Effector memory CD8-positive, alpha-beta T cell (primary cell): ENCODE measurements at regions not wholly inside any gene's neighbourhood (a gene's known extent, or its start where the extent isn't known, plus 50 kb on each side); places are given as distances from the start of the nearest gene placed in this dataset.
"Not testable (repeated sequence)": the region's sequence is repeated elsewhere in the genome, so short reads cannot be mapped to it uniquely, and the experiment has no call there.

Experiments used
- ATAC-seq: fragments of 150-1000 bp; cut with Tn5 transposase; replicated peaks from 2 replicates; pipeline ENCODE4 v1.10.0; 2021; ENCODE audit warnings: mild to moderate bottlenecking, moderate library complexity
- DNase-seq, 3 experiments: peaks; one replicate each; pipeline ENCODE4 v3.0.0; 2021
- H3K27ac Mint-ChIP-seq, 2 donors: one replicate each; pipeline ENCODE4 v1.8.0; 2022; ENCODE audit warnings: mild to moderate bottlenecking in 2 of 2, mixed read lengths in 2 of 2, moderate library complexity in 2 of 2
- H3K27me3 Mint-ChIP-seq, 2 donors: one replicate each; pipeline ENCODE4 v1.8.0; 2022; ENCODE audit warnings: mixed read lengths in 2 of 2
- H3K36me3 Mint-ChIP-seq: one replicate; pipeline ENCODE4 v1.8.0; 2022; ENCODE audit warnings: mild to moderate bottlenecking, moderate library complexity, mixed read lengths; ENCODE audit not compliant: insufficient read depth
- H3K4me1 Mint-ChIP-seq, 2 donors: one replicate each; pipeline ENCODE4 v1.8.0; 2022; ENCODE audit warnings: low read depth in 2 of 2, mixed read lengths in 2 of 2
- H3K4me3 Mint-ChIP-seq, 2 donors: one replicate each; pipeline ENCODE4 v1.8.0; 2022; ENCODE audit warnings: mild to moderate bottlenecking in 2 of 2, mixed read lengths in 2 of 2, moderate library complexity in 2 of 2
- H3K9me3 Mint-ChIP-seq, 2 donors: one replicate each; pipeline ENCODE4 v1.8.0; 2022; ENCODE audit warnings: mixed read lengths in 2 of 2

- H3K4me1 Mint-ChIP-seq, result no peaks in the 10 kb centered on the region
- no peaks in the 10 kb centered on the region for H3K36me3 Mint-ChIP-seq
- peaks cover 0 to 19% of the 10 kb centered on the region in 2 donors for H3K9me3 Mint-ChIP-seq
- DNase-seq (no peak), ATAC-seq (no peak)
- no peak overlapping the region for H3K4me3 Mint-ChIP-seq
- no peaks in the 10 kb centered on the region for H3K27me3 Mint-ChIP-seq
- no peak overlapping the region for H3K27ac Mint-ChIP-seq
Measured at GRCh38 chr3:26472345-26472744, 150.2 kb upstream of the LRRC3B start.

GRCh38 chr3:26474706-26475105 lies 147.9 kb upstream of the LRRC3B start:
- no peak for ATAC-seq
- Mint-ChIP-seq H3K27me3 (no peaks in the 10 kb centered on the region), H3K4me1 (no peaks in the 10 kb centered on the region), H3K9me3 (peaks cover 0 to 3% of the 10 kb centered on the region in 2 donors), H3K36me3 (no peaks in the 10 kb centered on the region), H3K4me3 (no peak overlapping the region), H3K27ac (no peak overlapping the region)
- DNase-seq, result no peak

DNA sequence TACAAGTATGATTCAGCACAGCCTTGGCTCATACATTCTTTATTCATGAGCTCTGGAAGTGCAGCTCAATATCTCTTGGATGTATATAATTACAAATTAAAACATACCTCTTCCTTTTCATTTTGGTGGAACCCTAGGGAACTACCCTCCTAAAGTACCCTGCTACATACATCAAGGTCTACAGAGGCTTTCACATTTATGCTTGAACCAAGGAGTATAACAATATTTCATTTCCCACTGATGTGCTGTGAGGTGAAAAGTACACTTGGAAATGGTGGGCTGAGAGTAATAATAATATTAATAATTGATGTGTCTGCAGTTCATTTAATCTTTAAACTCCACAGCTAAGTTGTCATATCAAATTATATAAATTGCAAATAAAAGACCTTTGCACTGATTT lies 142.2 kb upstream of the LRRC3B start:
- no peak for DNase-seq
- Mint-ChIP-seq H3K9me3 (no peaks in the 10 kb centered on the region), H3K27ac (no peak overlapping the region), H3K27me3 (no peaks in the 10 kb centered on the region), H3K4me3 (no peak overlapping the region), H3K36me3 (no peaks in the 10 kb centered on the region), H3K4me1 (no peaks in the 10 kb centered on the region)
- no peak for ATAC-seq

DNA sequence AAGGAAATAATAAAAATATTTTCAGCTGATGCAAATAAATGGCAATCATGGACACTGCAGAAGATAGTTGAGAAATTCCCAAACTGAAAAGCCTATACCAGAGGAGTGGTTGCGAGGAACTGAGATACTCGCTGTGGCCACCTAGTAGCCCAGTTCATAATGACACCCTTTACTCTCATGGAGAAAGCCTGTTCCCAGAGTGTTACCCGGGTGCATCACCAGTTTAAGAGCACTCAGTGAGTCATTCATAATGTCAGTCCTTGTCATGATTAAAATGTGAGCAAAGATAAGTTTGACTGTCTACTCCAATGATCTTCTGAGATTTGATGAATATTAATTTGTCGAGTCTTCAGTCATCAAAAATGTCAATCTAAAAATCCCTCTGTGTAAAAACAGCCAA lies 138.4 kb upstream of the LRRC3B start:
- ATAC-seq (no peak), DNase-seq (no peak)

GRCh38 chr3:26498271-26498670 lies 124.3 kb upstream of the LRRC3B start:
- no peaks in the 10 kb centered on the region for H3K4me1 Mint-ChIP-seq
- no peaks in the 10 kb centered on the region for H3K27me3 Mint-ChIP-seq
- no peak overlapping the region for H3K4me3 Mint-ChIP-seq
- no peaks in the 10 kb centered on the region for H3K36me3 Mint-ChIP-seq
- ATAC-seq (no peak), DNase-seq (no peak)
- no peak overlapping the region for H3K27ac Mint-ChIP-seq
- peaks cover 5 to 18% of the 10 kb centered on the region in 2 donors for H3K9me3 Mint-ChIP-seq

More for the DNA sequence above, 138.4 kb upstream of the LRRC3B start:
- Mint-ChIP-seq H3K27ac (no peak overlapping the region), H3K4me3 (no peak overlapping the region), H3K27me3 (no peaks in the 10 kb centered on the region), H3K9me3 (peaks cover 6 to 7% of the 10 kb centered on the region in 2 donors), H3K4me1 (no peaks in the 10 kb centered on the region), H3K36me3 (no peaks in the 10 kb centered on the region)

GRCh38 chr3:26505399-26505798 lies 117.2 kb upstream of the LRRC3B start:
- no peak overlapping the region for H3K27ac Mint-ChIP-seq
- peaks cover 2 to 4% of the 10 kb centered on the region in 2 donors for H3K9me3 Mint-ChIP-seq
- H3K4me3 Mint-ChIP-seq, result no peak overlapping the region
- H3K27me3 Mint-ChIP-seq, result no peaks in the 10 kb centered on the region
- no peaks in the 10 kb centered on the region for H3K4me1 Mint-ChIP-seq
- DNase-seq (no peak), ATAC-seq (no peak)
- H3K36me3 Mint-ChIP-seq, result no peaks in the 10 kb centered on the region

GRCh38 chr3:26514445-26515029 lies 108.0 kb upstream of the LRRC3B start:
- H3K9me3 Mint-ChIP-seq, H3K36me3 Mint-ChIP-seq, H3K4me3 Mint-ChIP-seq, DNase-seq, H3K27me3 Mint-ChIP-seq, H3K27ac Mint-ChIP-seq, H3K4me1 Mint-ChIP-seq, ATAC-seq: not testable (repeated sequence)

DNA sequence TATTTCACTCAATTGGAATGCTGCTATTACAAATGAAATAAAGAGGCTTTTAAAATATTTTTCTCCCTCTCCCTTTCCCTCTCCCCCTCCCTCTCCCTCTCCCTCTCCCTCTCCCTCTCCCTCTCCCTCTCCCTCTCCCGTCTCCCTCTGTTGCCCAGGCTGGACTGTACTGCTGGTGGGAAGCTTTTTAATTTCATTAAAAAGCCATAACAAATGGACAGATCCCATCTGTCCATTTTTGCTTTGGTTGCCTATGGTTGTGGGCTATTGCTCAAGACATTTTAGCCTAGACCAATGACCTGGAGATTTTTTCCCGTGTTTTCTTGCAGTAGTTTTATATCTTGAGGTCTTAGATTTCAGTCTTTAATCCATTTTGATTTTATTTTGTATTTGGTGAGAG lies 107.2 kb upstream of the LRRC3B start:
- Mint-ChIP-seq H3K27ac (no peak overlapping the region), H3K4me3 (no peak overlapping the region), H3K36me3 (no peaks in the 10 kb centered on the region), H3K4me1 (no peaks in the 10 kb centered on the region), H3K27me3 (no peaks in the 10 kb centered on the region), H3K9me3 (peaks cover 7 to 9% of the 10 kb centered on the region in 2 donors)
- no peak for ATAC-seq
- no peak for DNase-seq

- no peaks in the 10 kb centered on the region for H3K27me3 Mint-ChIP-seq
- H3K36me3 Mint-ChIP-seq, result no peaks in the 10 kb centered on the region
- no peak for ATAC-seq
- H3K9me3 Mint-ChIP-seq, result peaks cover 19 to 32% of the 10 kb centered on the region in 2 donors
- no peak overlapping the region for H3K4me3 Mint-ChIP-seq
- H3K27ac Mint-ChIP-seq, result no peak overlapping the region
- no peaks in the 10 kb centered on the region for H3K4me1 Mint-ChIP-seq
- no peak for DNase-seq
Measured at GRCh38 chr3:26521261-26521660, 101.3 kb upstream of the LRRC3B start.

GRCh38 chr3:26522919-26523318 lies 99.7 kb upstream of the LRRC3B start:
- no peaks in the 10 kb centered on the region for H3K4me1 Mint-ChIP-seq
- H3K36me3 Mint-ChIP-seq, result no peaks in the 10 kb centered on the region
- H3K9me3 Mint-ChIP-seq, result peaks cover 17 to 32% of the 10 kb centered on the region in 2 donors
- DNase-seq (no peak), ATAC-seq (no peak)
- no peaks in the 10 kb centered on the region for H3K27me3 Mint-ChIP-seq
- H3K27ac Mint-ChIP-seq, result no peak overlapping the region
- no peak overlapping the region for H3K4me3 Mint-ChIP-seq

GRCh38 chr3:26525013-26525412 lies 97.6 kb upstream of the LRRC3B start:
- Mint-ChIP-seq H3K4me3 (no peak overlapping the region), H3K27me3 (no peaks in the 10 kb centered on the region), H3K36me3 (no peaks in the 10 kb centered on the region), H3K27ac (no peak overlapping the region), H3K4me1 (no peaks in the 10 kb centered on the region), H3K9me3 (peaks cover 15 to 31% of the 10 kb centered on the region in 2 donors)
- no peak for DNase-seq
- ATAC-seq, result no peak

- peaks cover 2 to 14% of the 10 kb centered on the region in 2 donors for H3K9me3 Mint-ChIP-seq
- DNase-seq, result no peak
- H3K27ac Mint-ChIP-seq, result no peak overlapping the region
- H3K27me3 Mint-ChIP-seq, result no peaks in the 10 kb centered on the region
- H3K4me3 Mint-ChIP-seq, result no peak overlapping the region
- ATAC-seq, result no peak
- H3K4me1 Mint-ChIP-seq, result no peaks in the 10 kb centered on the region
- H3K36me3 Mint-ChIP-seq, result no peaks in the 10 kb centered on the region
Measured at GRCh38 chr3:26535151-26535550, 87.4 kb upstream of the LRRC3B start.

GRCh38 chr3:26536955-26537354 lies 85.6 kb upstream of the LRRC3B start:
- DNase-seq, result no peak
- H3K36me3 Mint-ChIP-seq, result no peaks in the 10 kb centered on the region
- H3K27ac Mint-ChIP-seq, result no peak overlapping the region
- H3K27me3 Mint-ChIP-seq, result no peaks in the 10 kb centered on the region
- no peak overlapping the region for H3K4me3 Mint-ChIP-seq
- H3K9me3 Mint-ChIP-seq, result peaks cover 2 to 14% of the 10 kb centered on the region in 2 donors
- no peak for ATAC-seq
- H3K4me1 Mint-ChIP-seq, result no peaks in the 10 kb centered on the region

DNA sequence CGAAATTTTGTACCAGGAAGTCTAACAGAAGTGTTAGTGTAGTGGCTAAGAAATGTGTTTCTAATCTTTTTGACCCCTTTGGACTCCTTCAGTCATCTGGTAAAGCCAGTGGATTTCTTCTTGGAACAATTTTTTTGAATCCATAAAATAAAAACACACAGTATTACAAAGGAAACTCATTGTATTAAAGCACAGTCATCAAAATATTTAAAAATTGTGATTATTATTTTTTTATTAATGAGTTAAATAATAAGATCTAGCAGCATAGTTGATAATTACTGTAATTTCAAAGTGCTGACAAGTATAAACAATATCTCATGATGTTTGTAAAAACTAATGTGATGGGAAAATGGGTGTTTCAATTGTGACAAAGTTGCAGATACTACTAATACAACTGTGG lies 72.2 kb upstream of the LRRC3B start:
- Mint-ChIP-seq H3K9me3 (peaks cover 6 to 7% of the 10 kb centered on the region in 2 donors), H3K27ac (no peak overlapping the region), H3K36me3 (no peaks in the 10 kb centered on the region), H3K4me1 (no peaks in the 10 kb centered on the region), H3K4me3 (no peak overlapping the region), H3K27me3 (no peaks in the 10 kb centered on the region)
- ATAC-seq (no peak), DNase-seq (no peak)

DNA sequence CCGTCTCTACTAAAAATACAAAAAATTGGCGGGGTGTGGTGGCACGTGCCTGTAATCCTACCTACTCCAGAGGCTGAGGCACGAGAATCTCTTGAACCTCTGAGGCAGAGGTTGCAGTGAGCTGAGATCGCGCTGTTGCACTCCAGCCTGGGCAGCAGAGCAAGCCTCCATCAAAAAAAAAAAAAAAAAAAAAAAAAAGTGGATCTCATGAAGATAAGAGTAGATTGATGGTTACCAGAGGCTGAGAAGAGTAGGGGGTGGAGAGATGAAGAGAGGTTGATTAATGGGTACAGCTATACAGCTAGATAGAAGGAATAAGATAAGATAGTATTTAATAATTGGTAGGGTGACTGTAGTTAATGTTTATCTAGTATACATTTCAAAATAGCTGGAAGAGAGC lies 65.9 kb upstream of the LRRC3B start:
- Mint-ChIP-seq H3K4me1 (no peaks in the 10 kb centered on the region), H3K27me3 (no peaks in the 10 kb centered on the region), H3K9me3 (peaks cover 0 to 2% of the 10 kb centered on the region in 2 donors), H3K36me3 (no peaks in the 10 kb centered on the region), H3K27ac (no peak overlapping the region), H3K4me3 (no peak overlapping the region)
- DNase-seq, result no peak
- no peak for ATAC-seq
